Lung (tissue), 11 donors: ENCODE measurements at regions not wholly inside any gene's neighbourhood (a gene's known extent, or its start where the extent isn't known, plus 50 kb on each side); places are given as distances from the start of the nearest gene placed in this dataset.
"Not testable (repeated sequence)": the region's sequence is repeated elsewhere in the genome, so short reads cannot be mapped to it uniquely, and the experiment has no call there.

ENCODE experiments used
- ATAC-seq: fragments of 200-7000 bp; cut with Tn5 transposase; one replicate; pipeline ENCODE4 v1.9.1; 2020; ENCODE audit warnings: moderate number of reproducible peaks; ENCODE audit not compliant: insufficient read depth, low FRiP score
- DNase-seq, 3 donors: peaks; one replicate each; pipeline ENCODE4 v3.0.0-alpha.2; 2013 to 2017
- H3K27ac ChIP-seq, 2 donors: one replicate each; pipeline ENCODE4 v1.5.1; 2013; ENCODE audit warnings: mild to moderate bottlenecking in 2 of 2, moderate library complexity in 2 of 2, control low read depth in 1 of 2, inconsistent platforms in 1 of 2, low read depth in 1 of 2, low read length in 1 of 2
- H3K27me3 ChIP-seq, 3 donors: one replicate each; pipeline ENCODE4 v1.5.1; 2013; ENCODE audit warnings: low read length in 2 of 3; ENCODE audit not compliant: control insufficient read depth in 3 of 3, insufficient read depth in 3 of 3
- H3K36me3 ChIP-seq, 4 donors: one replicate each; pipeline ENCODE4 v1.5.1; 2013; ENCODE audit warnings: low read length in 4 of 4, mild to moderate bottlenecking in 1 of 4, moderate library complexity in 1 of 4; ENCODE audit not compliant: control insufficient read depth in 4 of 4, insufficient read depth in 4 of 4
- H3K4me1 ChIP-seq, 5 donors: one replicate each; pipeline ENCODE4 v1.5.1; 2013; ENCODE audit warnings: low read length in 5 of 5, mild to moderate bottlenecking in 2 of 5, moderate library complexity in 1 of 5; ENCODE audit not compliant: control insufficient read depth in 5 of 5, insufficient read depth in 5 of 5
- H3K4me3 ChIP-seq: one replicate; pipeline ENCODE4 v1.5.1; 2013; ENCODE audit warnings: mild to moderate bottlenecking, control low read depth, moderate library complexity
- H3K9ac ChIP-seq, 2 donors: one replicate each; pipeline ENCODE4 v1.5.1; 2013; ENCODE audit warnings: low read length in 2 of 2, control low read depth in 1 of 2; ENCODE audit not compliant: insufficient read depth in 1 of 2
- H3K9me3 ChIP-seq, 4 donors: one replicate each; pipeline ENCODE4 v1.5.1; 2013; ENCODE audit warnings: low read length in 3 of 4, mild to moderate bottlenecking in 1 of 4, moderate library complexity in 1 of 4; ENCODE audit not compliant: control insufficient read depth in 4 of 4, insufficient read depth in 3 of 4
- WGBS, 2 donors: extraction: QIAGEN DNeasy Blood & Tissue Kit; methylation state at CpG; one replicate each; pipeline ENCODE4 v1.1.7; 2013; 5-methylcytosine and 5-hydroxymethylcytosine counted together
- TF ChIP-seq, protein P1 (sequence below): IDR thresholded peaks from 2 replicates; pipeline ENCODE4 v1.5.1; 2012; ENCODE audit warnings: mild to moderate bottlenecking; ENCODE audit errors: control extremely low read depth, extremely low read depth
- donor health status: control.
- donor health status: control.
- donor health status: Bipolar disorder and iron deficiency.
- donor health status: healthy.
- donor health status: DM: yes; HTN: yes; CAD: no.

- TF ChIP-seq, protein P1, sequence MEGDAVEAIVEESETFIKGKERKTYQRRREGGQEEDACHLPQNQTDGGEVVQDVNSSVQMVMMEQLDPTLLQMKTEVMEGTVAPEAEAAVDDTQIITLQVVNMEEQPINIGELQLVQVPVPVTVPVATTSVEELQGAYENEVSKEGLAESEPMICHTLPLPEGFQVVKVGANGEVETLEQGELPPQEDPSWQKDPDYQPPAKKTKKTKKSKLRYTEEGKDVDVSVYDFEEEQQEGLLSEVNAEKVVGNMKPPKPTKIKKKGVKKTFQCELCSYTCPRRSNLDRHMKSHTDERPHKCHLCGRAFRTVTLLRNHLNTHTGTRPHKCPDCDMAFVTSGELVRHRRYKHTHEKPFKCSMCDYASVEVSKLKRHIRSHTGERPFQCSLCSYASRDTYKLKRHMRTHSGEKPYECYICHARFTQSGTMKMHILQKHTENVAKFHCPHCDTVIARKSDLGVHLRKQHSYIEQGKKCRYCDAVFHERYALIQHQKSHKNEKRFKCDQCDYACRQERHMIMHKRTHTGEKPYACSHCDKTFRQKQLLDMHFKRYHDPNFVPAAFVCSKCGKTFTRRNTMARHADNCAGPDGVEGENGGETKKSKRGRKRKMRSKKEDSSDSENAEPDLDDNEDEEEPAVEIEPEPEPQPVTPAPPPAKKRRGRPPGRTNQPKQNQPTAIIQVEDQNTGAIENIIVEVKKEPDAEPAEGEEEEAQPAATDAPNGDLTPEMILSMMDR = no peak
- H3K4me3 ChIP-seq = no peak overlapping the region
- H3K36me3 ChIP-seq = no peaks in the 10 kb centered on the region
- no peak overlapping the region for H3K27ac ChIP-seq
- H3K27me3 ChIP-seq = no peaks in the 10 kb centered on the region
- peaks cover 0 to 4% (median 0%) of the 10 kb centered on the region in 4 donors for H3K9me3 ChIP-seq
- ATAC-seq = no peak
- DNase-seq = no peak
- 72 to 79% methylated on average over 4 of the region's 4 CpGs for WGBS, 2 donors
- no peak overlapping the region for H3K9ac ChIP-seq
- no peaks in the 10 kb centered on the region for H3K4me1 ChIP-seq
Observed at GRCh38 chr12:18887368-18887767, 149.4 kb downstream of the CAPZA3 start.

DNA sequence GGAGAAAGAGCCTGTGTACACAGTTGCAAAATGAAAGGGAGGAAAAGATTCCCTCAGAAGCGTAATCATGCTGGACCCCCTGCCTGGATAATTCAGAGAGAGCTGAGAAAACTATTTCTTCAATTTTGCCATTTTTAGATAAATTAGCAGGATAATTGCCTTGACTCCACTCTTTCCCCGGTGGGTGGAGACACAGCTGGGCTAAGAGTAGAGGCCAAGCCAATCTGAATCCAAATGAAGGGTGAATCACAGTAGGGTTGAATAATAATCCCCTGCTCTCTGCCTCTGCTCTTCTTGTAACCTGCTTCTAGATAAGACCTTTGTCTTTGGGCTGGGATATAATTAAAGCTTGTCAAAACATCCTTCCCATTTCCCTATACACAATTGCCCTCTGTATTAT, 150.1 kb downstream of the CAPZA3 start:
- H3K27ac ChIP-seq = no peak overlapping the region
- ATAC-seq = no peak

DNA sequence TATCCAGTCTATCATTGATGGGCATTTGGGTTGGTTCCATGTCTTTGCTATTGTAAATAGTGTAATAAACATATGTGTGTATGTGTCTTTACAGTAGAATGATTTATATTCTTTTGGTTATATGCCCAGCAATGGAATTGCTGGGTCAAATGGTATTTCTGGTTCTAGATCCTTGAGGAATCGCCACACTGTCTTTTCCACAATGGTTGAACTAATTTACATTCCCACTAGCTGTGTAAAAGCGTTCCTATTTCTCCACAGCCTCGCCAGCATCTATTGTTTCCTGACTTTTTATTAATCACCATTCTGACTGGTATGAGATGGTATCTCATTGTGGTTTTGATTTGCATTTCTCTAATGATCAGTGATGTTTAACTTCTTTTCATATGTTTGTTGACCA, 152.7 kb downstream of the CAPZA3 start:
- H3K36me3 ChIP-seq, H3K27me3 ChIP-seq, ATAC-seq, H3K4me3 ChIP-seq, H3K9ac ChIP-seq, DNase-seq, H3K4me1 ChIP-seq, H3K9me3 ChIP-seq, H3K27ac ChIP-seq: not testable (repeated sequence)
- 78 to 85% methylated on average over 3 of the region's 3 CpGs for WGBS, 2 donors

More for the DNA sequence above, 150.1 kb downstream of the CAPZA3 start:
- Histone ChIP-seq H3K4me3 (no peak overlapping the region), H3K9ac (no peak overlapping the region), H3K27me3 (no peaks in the 10 kb centered on the region), H3K4me1 (no peaks in the 10 kb centered on the region), H3K36me3 (no peaks in the 10 kb centered on the region), H3K9me3 (peaks cover 0 to 4% (median 0%) of the 10 kb centered on the region in 4 donors)
- no peak for DNase-seq
- TF ChIP-seq, protein P1 = no peak
- WGBS, 2 donors = 77 to 92% methylated on average over 2 of the region's 2 CpGs

DNA sequence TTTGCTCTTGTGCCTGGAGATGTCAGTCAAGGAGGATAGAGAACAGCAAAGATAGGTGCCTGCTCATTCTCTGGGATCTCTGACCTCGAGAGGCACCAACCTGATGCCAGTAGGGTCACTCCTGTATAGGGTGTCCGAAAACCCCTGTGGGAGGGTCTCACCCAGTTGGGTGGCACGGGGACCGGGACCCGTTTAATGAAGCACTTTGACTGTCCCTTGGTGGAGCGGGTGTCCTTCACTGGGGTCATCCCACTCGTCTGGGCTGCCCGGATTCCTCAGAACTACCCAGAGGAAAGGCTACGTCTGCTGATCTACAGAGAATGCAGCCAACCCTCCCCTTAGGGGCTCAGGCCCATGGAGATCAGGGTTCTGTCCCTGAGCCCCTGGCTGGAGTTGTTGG, 157.6 kb downstream of the CAPZA3 start:
- TF ChIP-seq, protein P1 = no peak
- DNase-seq (no peak), ATAC-seq (no peak)
- no peaks in the 10 kb centered on the region for H3K4me1 ChIP-seq
- H3K36me3 ChIP-seq = no peaks in the 10 kb centered on the region
- H3K27ac ChIP-seq = no peak overlapping the region
- peaks cover 0 to 4% (median 0%) of the 10 kb centered on the region in 4 donors for H3K9me3 ChIP-seq
- 93 to 94% methylated on average over 9 of the region's 9 CpGs for WGBS, 2 donors
- H3K9ac ChIP-seq = no peak overlapping the region
- H3K4me3 ChIP-seq = no peak overlapping the region
- H3K27me3 ChIP-seq = no peaks in the 10 kb centered on the region
